Skeletal muscle cell (primary cell): ENCODE measurements at regions not wholly inside any gene's neighbourhood (a gene's known extent, or its start where the extent isn't known, plus 50 kb on each side); places are given as distances from the start of the nearest gene placed in this dataset.
"Not testable (repeated sequence)": the region's sequence is repeated elsewhere in the genome, so short reads cannot be mapped to it uniquely, and the experiment has no call there.

Experiments
- DNase-seq: peaks from one replicate; pipeline ENCODE4 v3.0.0-alpha.2; 2010; ENCODE audit warnings: low read depth
- H3K4me3 ChIP-seq: 2 replicates; pipeline ENCODE4 v1.5.1; 2011; ENCODE audit warnings: low read depth, mild to moderate bottlenecking, control low read depth, low read length, moderate library complexity

DNA sequence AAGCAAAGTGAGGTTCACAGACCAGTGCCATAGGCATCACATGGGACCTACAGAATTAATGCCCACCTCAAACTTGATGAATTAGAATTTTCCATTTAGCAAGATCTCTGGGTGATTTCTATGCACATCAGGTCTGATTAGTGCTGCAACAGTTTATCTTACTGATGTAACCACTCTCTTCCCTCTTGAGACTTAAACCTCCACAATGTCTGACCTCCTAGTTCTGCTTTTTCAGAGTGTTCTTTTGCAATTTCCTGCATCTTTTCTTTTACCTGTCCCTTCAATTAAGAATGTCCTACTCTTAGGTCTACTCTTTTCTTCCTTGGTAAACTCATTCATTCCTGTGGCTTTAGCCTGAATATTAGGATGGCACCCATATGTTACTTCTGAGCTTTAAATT, 615.3 kb downstream of the TFAP2A start:
- DNase-seq: no peak
- H3K4me3 ChIP-seq: no peak overlapping the region

DNA sequence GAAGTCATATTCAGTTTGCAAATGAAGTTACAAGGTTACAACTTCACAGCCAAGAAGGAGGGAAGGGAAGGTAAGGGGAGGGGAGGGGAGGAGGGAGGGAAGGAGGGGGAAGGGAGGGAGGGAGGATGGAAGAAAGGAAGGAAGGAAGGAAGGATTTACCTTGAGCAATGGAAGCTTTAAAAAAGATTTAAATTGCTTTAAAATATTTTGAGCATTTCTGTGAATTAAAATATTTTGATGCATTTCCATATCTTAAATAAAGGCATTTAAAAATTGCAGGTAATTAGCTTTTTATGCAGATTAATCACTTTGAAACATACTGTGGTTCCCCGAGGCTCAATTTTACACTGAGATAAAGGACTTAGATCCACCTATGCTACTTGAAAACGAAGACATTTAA, 618.0 kb downstream of the TFAP2A start:
- no peak for DNase-seq
- H3K4me3 ChIP-seq: no peak overlapping the region

DNA sequence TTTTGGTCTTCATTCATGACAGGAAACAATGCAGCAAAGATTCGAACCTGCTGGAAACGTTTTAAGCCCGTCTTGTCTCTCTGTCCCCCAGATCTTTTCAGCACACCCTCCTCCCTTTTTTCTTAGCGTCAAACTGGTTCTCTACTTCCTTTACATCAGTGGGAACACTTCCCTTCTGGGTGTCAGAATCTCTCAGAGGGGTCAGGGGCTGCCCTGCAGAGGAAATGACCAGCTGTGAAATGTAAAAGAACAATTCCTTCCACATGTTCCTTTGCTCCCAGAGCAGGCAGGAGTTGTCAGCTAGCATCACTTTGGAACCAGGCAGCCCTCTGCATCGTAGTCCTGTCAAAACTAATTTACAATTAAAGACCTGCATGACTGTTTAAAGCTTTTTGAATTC, 619.0 kb downstream of the TFAP2A start:
- no peak overlapping the region for H3K4me3 ChIP-seq
- no peak for DNase-seq

DNA sequence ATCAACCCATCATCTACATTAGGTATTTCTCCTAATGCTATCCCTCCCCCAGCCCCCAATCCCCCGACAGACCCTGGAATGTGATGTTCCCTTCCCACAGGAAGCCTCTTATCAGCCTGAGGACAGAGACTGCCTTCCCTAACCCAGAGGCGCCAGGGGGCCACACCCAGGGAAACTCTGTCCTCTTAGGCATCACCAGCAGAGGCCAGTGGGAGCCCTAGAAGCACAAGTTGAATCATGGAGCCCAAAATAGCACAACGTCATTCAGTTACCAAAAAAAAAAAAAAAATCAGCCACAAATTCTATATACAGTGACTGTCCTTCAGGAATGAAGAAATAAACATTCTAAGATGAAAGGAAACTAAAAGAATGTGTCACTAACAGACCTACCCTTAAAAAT, 625.7 kb downstream of the TFAP2A start:
- H3K4me3 ChIP-seq: no peak overlapping the region
- DNase-seq: no peak

GRCh38 chr6:9784786-9785185, 630.1 kb downstream of the TFAP2A start:
- H3K4me3 ChIP-seq: no peak overlapping the region
- DNase-seq: no peak

DNA sequence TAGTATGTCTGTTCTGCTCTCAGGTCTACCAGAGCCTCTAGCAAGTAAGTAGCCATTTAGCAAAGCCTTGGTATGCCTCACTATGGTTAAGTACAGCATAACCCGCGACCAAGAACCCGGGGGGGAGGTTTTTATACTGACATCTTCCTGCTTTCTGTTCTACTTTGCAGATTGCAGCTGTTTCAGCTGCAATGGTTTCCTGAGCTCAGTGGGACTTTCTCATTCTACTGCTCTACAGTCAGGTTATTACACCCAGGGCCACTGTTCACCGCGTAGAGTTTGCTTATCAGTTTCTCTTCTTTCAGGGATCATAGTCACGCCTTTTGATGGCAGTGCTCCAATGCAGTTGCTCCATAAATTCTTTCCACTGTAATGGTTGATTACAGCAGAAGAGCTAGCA, 631.3 kb downstream of the TFAP2A start:
- no peak overlapping the region for H3K4me3 ChIP-seq
- no peak for DNase-seq

GRCh38 chr6:9766240-9766915, 648.5 kb downstream of the TFAP2A start:
- H3K4me3 ChIP-seq: no peak overlapping the region
- DNase-seq: no peak

DNA sequence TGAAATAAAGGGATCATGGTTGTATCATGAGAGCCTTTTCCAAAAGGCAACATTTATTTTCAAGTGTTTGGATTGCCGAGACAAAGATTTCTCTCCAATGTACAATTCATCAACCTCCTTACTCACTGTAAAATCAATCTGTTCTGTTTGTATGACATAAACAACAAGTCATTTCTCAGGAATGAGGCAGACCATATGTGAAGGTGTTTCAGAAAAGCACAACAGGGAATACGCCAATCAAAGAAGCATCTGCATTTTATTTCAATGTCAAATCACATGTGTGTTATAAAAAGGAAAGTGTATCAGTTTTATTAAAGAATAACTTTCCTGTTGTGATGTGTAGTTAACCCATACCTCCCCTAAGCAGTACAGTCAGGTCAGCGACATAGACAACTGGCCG, 653.7 kb downstream of the TFAP2A start:
- H3K4me3 ChIP-seq: no peak overlapping the region
- DNase-seq: no peak

- H3K4me3 ChIP-seq: no peak overlapping the region
- DNase-seq: no peak
Measured at GRCh38 chr6:9754515-9754914, 660.4 kb downstream of the TFAP2A start.

DNA sequence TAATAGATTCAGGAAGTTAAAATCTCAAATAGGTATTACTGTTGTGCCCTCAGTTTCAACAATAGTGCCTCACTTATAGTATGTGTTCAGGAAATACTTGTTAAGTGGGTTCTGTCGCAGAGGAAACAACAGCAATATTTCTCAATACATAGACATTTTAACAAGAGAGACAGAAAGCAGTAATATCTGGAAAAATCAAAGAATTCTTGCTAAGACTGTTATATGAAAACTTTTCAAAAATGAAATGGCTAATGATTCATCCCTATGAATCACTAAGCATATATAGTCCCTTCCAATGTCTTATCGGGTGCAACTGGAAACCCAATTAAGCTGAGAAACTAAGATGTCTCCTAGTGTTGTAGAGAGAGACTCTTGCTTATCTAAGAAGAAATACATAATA, 668.9 kb downstream of the TFAP2A start:
- no peak for DNase-seq
- H3K4me3 ChIP-seq: no peak overlapping the region

- no peak for DNase-seq
- H3K4me3 ChIP-seq: no peak overlapping the region
Measured at GRCh38 chr6:9745476-9745875, 669.4 kb downstream of the TFAP2A start.

- no peak for DNase-seq
- no peak overlapping the region for H3K4me3 ChIP-seq
Measured at GRCh38 chr6:9744119-9744518, 670.8 kb downstream of the TFAP2A start.

- DNase-seq: no peak
- H3K4me3 ChIP-seq: no peak overlapping the region
Measured at GRCh38 chr6:9732056-9732455, 682.8 kb downstream of the TFAP2A start.

DNA sequence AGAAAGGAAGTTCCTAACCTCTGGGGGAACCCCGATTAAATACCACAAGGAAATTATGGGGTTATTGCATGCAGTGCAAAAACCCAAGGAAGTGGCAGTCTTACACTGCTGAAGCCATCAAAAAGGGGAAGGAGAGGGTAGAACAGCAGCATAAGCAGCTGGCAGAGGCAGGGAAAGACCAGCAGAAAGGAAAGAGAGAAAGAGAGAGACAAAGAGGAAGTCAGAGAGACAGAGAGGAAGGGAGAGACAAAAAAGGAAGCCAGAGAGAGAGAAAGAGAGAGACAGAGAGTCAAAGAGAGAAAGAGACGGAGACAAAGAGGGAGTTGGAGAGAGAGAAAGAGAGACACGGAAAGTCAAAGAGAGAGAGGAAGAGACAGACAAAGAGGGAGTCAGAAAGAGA, 689.1 kb downstream of the TFAP2A start:
- H3K4me3 ChIP-seq, DNase-seq: not testable (repeated sequence)

DNA sequence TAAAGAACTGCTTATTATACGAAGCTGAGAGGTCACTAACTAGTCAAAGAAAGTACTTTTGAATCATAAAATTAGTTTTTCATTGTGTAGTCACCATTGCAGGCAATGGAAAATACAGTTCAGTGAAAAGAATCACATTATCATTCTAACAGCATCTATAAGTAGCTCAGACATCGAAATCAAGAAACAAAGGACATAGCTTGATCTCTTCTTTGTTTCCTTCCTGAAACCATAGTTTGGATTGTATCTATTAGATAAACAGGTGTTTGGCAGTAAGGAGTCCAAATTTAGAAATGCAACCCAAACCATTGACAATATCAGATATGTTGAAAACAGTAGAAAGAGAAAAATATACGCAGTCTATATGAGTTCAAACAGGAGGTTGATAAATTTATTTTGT, 697.3 kb downstream of the TFAP2A start:
- DNase-seq: no peak
- no peak overlapping the region for H3K4me3 ChIP-seq

DNA sequence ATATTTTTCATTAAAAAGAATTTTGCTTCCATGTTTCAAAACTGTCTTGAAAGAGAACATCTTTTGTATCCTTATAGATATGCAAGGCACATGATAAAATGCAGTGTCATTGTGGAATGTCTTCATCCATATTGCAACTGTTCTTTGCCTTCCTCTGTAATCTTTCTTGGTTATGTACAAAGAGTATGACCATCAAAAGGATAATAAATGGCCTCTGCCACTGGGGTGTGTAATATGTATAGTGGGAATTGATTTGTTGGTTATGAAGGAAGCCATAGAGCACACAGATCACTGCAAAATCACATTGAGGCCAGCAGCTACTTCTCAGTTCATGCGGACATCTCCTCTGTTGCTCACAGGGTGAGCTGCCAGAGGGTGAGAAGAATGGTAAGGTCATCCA, 703.5 kb downstream of the TFAP2A start:
- no peak overlapping the region for H3K4me3 ChIP-seq
- DNase-seq: no peak

- H3K4me3 ChIP-seq: no peak overlapping the region
- no peak for DNase-seq
Measured at GRCh38 chr6:9710574-9710973, 704.3 kb downstream of the TFAP2A start.

- no peak for DNase-seq
- no peak overlapping the region for H3K4me3 ChIP-seq
Measured at GRCh38 chr6:9708600-9708999, 706.3 kb downstream of the TFAP2A start.

DNA sequence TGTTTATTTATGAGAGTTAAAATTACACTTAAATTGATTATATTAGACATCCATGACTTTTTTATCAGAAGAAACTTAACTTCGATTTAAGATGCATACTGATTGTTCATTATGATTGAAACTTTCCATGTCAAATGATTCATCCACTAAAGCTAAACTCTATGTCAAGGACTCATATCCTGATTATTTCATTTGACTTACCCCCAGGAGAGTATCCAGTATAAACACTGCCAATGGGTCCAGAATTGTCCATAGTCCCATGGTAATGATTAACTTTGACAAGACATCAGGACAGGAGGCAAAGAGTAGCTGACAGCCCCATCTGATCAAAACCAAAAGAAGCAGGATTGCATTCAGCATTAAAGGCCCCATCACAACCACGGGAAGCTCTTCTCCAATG, 709.9 kb downstream of the TFAP2A start:
- no peak overlapping the region for H3K4me3 ChIP-seq
- no peak for DNase-seq

DNA sequence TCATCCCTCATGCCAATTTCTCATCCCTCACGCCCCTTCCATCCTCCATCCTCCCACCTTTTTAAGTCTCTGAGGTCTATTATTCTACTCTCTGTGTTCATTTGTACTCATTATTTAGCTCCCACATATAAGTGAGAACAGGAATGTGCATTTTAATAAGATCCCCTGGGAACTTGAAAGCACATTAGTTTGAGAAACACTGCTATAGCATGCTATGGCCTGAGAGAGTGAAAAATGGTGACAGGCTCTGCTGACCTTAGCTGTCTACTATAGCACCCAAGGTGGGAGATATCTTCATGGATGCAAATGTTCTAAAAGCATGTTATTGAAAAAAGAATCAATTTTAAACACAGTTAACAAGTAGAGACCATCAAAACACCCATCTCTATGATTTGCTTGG, 712.0 kb downstream of the TFAP2A start:
- no peak overlapping the region for H3K4me3 ChIP-seq
- no peak for DNase-seq

- no peak overlapping the region for H3K4me3 ChIP-seq
- DNase-seq: no peak
Measured at GRCh38 chr6:9699888-9700287, 715.0 kb downstream of the TFAP2A start.
